ENCODE measurements at regions not wholly inside any gene's neighbourhood (a gene's known extent, or its start where the extent isn't known, plus 50 kb on each side); places are given as distances from the start of the nearest gene placed in this dataset.

- H3K4me3 ChIP-seq (ENCODE audit: low read depth, low read length), result no peak overlapping the region
- no peak for TF ChIP-seq CTCF (IDR thresholded peaks at IDR 0.05; ENCODE audit: borderline replicate concordance, insufficient read depth, low read depth, low read length)
Measured at GRCh38 chr6:47111685-47112084, 69.6 kb upstream of the ADGRF1 start.

- no peak overlapping the region for H3K4me3 ChIP-seq (ENCODE audit: low read depth, low read length)
- no peak for TF ChIP-seq CTCF (IDR thresholded peaks at IDR 0.05; ENCODE audit: borderline replicate concordance, insufficient read depth, low read depth, low read length)
Measured at GRCh38 chr6:47109281-47109680, 67.1 kb upstream of the ADGRF1 start.

GRCh38 chr6:47106721-47107197 lies 64.6 kb upstream of the ADGRF1 start:
- no peak for TF ChIP-seq CTCF (IDR thresholded peaks at IDR 0.05; ENCODE audit: borderline replicate concordance, insufficient read depth, low read depth, low read length)
- H3K4me3 ChIP-seq (ENCODE audit: low read depth, low read length), result no peak overlapping the region

- no peak overlapping the region for H3K4me3 ChIP-seq (ENCODE audit: low read depth, low read length)
- no peak for TF ChIP-seq CTCF (IDR thresholded peaks at IDR 0.05; ENCODE audit: borderline replicate concordance, insufficient read depth, low read depth, low read length)
Measured at GRCh38 chr6:47106216-47106615, 64.1 kb upstream of the ADGRF1 start.

- no peak for TF ChIP-seq CTCF (IDR thresholded peaks at IDR 0.05; ENCODE audit: borderline replicate concordance, insufficient read depth, low read depth, low read length)
Measured at GRCh38 chr6:47105469-47106178, 63.5 kb upstream of the ADGRF1 start.

GRCh38 chr6:47103931-47104330 lies 61.8 kb upstream of the ADGRF1 start:
- TF ChIP-seq CTCF (IDR thresholded peaks at IDR 0.05; ENCODE audit: borderline replicate concordance, insufficient read depth, low read depth, low read length), result no peak
- H3K4me3 ChIP-seq (ENCODE audit: low read depth, low read length), result no peak overlapping the region

More at GRCh38 chr6:47105469-47106178, 63.5 kb upstream of the ADGRF1 start:
- no peak overlapping the region for H3K4me3 ChIP-seq (ENCODE audit: low read depth, low read length)

- no peak for TF ChIP-seq CTCF (IDR thresholded peaks at IDR 0.05; ENCODE audit: borderline replicate concordance, insufficient read depth, low read depth, low read length)
- no peak overlapping the region for H3K4me3 ChIP-seq (ENCODE audit: low read depth, low read length)
Measured at GRCh38 chr6:47102331-47102730, 60.2 kb upstream of the ADGRF1 start.
